Muscle layer of duodenum (tissue), 2 donors: ENCODE measurements at regions not wholly inside any gene's neighbourhood (a gene's known extent, or its start where the extent isn't known, plus 50 kb on each side); places are given as distances from the start of the nearest gene placed in this dataset.

ENCODE experiments used
- H3K27ac ChIP-seq: one replicate; pipeline ENCODE4 v1.7.0; 2013; ENCODE audit warnings: mild to moderate bottlenecking, low read length
- H3K27me3 ChIP-seq: one replicate; pipeline ENCODE4 v1.7.0; 2013; ENCODE audit warnings: low read depth, mild to moderate bottlenecking, control low read depth, low read length
- H3K36me3 ChIP-seq, 2 donors: one replicate each; pipeline ENCODE4 v1.7.0; 2013; ENCODE audit warnings: low read length in 2 of 2, control low read depth in 1 of 2, mild to moderate bottlenecking in 1 of 2; ENCODE audit not compliant: insufficient read depth in 2 of 2, control insufficient read depth in 1 of 2
- H3K4me1 ChIP-seq, 2 donors: one replicate each; pipeline ENCODE4 v1.7.0; 2013; ENCODE audit warnings: low read length in 2 of 2, mild to moderate bottlenecking in 2 of 2, control low read depth in 1 of 2, moderate library complexity in 1 of 2; ENCODE audit not compliant: insufficient read depth in 2 of 2, control insufficient read depth in 1 of 2
- H3K4me3 ChIP-seq, 2 donors: one replicate each; pipeline ENCODE4 v1.7.0; 2013; ENCODE audit warnings: low read length in 2 of 2, low read depth in 1 of 2, mild to moderate bottlenecking in 1 of 2
- H3K9me3 ChIP-seq, 2 donors: one replicate each; pipeline ENCODE4 v1.7.0; 2013; ENCODE audit warnings: low read length in 2 of 2, control low read depth in 1 of 2, mild to moderate bottlenecking in 1 of 2; ENCODE audit not compliant: control insufficient read depth in 1 of 2
- donor health status: healthy.

DNA sequence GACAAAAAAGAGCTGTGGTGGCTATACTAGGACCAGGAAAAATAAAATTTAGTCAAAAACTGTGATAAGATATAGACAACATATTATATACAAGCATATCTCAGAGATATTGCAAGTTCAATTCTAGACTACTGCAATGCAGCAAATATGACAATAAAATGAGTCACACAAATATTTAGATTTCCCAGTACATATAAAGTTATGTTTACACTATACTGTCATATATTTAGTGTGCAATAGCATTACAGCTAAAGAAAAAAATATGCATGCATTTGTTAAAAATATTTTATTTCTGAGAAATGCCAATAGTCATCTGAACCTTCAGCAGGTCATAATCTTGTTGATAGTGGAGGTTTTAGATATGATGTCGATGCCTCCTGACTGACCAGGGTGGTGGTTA, 72.1 kb downstream of the AKR1C4 start:
- Histone ChIP-seq H3K27me3 (no peaks in the 10 kb centered on the region), H3K4me3 (no peak overlapping the region), H3K36me3 (no peaks in the 10 kb centered on the region), H3K9me3 (peaks cover 0 to 20% of the 10 kb centered on the region in 2 donors), H3K4me1 (no peaks in the 10 kb centered on the region), H3K27ac (no peak overlapping the region)

DNA sequence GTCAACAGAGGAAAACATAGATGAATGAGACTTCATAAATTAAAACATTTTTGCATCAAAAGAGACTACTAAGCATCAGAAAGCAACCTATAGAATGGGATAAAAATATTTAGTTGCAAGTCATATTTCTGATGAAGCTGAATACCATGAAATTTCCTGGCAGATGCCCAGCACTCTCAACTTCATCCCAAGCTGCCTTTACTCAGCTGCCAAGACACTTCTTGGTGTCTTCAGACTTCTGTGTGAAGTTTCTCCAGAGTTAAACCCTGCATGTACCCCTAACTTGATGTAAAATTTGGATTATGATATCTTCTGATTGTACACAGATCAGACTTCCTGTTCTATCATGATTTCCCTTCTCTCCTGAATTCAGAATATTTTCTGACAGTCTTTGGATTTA, 73.2 kb downstream of the AKR1C4 start:
- Histone ChIP-seq H3K4me1 (no peaks in the 10 kb centered on the region), H3K9me3 (peaks cover 0 to 16% of the 10 kb centered on the region in 2 donors), H3K27ac (no peak overlapping the region), H3K27me3 (no peaks in the 10 kb centered on the region), H3K4me3 (no peak overlapping the region), H3K36me3 (no peaks in the 10 kb centered on the region)

DNA sequence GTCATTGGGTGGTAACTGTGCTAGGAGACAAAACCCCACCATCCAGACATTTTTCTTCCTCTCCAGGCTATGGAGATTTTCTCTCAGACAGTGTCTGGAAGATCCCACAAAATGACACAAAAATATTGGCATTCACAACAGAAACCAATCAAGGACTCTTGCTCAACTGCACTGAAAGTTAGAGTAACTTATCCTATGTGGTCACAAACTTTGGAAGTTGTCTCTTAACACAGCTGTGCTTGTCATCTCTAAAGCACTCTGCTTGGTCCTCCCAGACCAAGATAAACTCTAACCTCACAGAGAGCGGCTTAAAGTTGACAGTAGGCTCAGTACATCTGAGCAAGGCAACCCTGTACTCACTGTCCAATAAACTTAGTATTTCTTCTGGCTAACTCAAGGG, 74.9 kb downstream of the AKR1C4 start:
- Histone ChIP-seq H3K27me3 (no peaks in the 10 kb centered on the region), H3K27ac (no peak overlapping the region), H3K36me3 (no peaks in the 10 kb centered on the region), H3K4me1 (no peaks in the 10 kb centered on the region), H3K9me3 (peaks cover 0 to 8% of the 10 kb centered on the region in 2 donors), H3K4me3 (no peak overlapping the region)

DNA sequence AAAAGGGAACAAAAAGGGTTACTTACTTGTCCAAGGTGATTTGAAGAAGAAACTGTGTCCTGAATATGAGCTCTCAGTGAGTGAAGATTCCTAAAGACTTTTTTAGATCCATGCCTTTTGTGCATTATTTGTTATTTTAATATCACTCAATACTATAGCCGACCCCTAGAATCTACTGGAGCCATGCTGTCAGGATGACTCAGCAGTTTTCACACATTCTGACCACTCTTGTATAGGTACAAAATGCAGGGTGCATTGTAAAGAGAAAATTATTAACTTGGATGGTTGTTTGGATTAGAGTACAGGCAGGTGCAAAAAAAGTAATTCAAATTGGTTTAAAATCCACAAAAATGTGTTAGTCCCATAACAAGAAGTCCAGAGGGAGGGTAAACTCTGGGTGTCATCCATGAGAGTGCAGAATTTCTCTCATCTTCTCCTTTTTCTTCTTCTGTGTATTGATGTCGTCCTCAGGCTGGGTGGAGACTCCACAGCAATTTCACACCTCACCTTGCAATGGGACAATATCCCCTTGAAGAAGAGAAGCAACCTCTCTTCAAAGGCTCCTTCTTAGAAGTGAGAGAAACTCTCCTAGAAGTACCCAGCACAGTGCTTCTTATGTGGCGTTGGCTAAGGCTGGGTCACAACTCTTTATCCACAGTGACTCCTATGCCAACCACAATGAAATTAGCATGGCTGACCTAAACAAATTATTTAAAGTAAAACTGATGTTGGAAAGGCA, 75.6 kb downstream of the AKR1C4 start:
- Histone ChIP-seq H3K36me3 (no peaks in the 10 kb centered on the region), H3K27me3 (no peaks in the 10 kb centered on the region), H3K27ac (no peak overlapping the region), H3K9me3 (peaks cover 0 to under 1% of the 10 kb centered on the region in 2 donors), H3K4me1 (no peaks in the 10 kb centered on the region), H3K4me3 (no peak overlapping the region)

GRCh38 chr10:5274795-5275194, 78.2 kb downstream of the AKR1C4 start:
- Histone ChIP-seq H3K27ac (no peak overlapping the region), H3K36me3 (no peaks in the 10 kb centered on the region), H3K4me3 (no peak overlapping the region), H3K9me3 (no peaks in the 10 kb centered on the region), H3K4me1 (no peaks in the 10 kb centered on the region), H3K27me3 (no peaks in the 10 kb centered on the region)

GRCh38 chr10:5281356-5281755, 83.4 kb upstream of the UCN3 start:
- Histone ChIP-seq H3K27me3 (no peaks in the 10 kb centered on the region), H3K4me1 (peaks cover 0 to 6% of the 10 kb centered on the region in 2 donors), H3K4me3 (no peak overlapping the region), H3K27ac (no peak overlapping the region), H3K36me3 (no peaks in the 10 kb centered on the region), H3K9me3 (no peaks in the 10 kb centered on the region)

- Histone ChIP-seq H3K27me3 (no peaks in the 10 kb centered on the region), H3K27ac (no peak overlapping the region), H3K36me3 (no peaks in the 10 kb centered on the region), H3K4me1 (peaks cover 0 to 6% of the 10 kb centered on the region in 2 donors), H3K9me3 (no peaks in the 10 kb centered on the region), H3K4me3 (no peak overlapping the region)
These were observed 82.6 kb upstream of the UCN3 start for GRCh38 chr10:5282137-5282536.

DNA sequence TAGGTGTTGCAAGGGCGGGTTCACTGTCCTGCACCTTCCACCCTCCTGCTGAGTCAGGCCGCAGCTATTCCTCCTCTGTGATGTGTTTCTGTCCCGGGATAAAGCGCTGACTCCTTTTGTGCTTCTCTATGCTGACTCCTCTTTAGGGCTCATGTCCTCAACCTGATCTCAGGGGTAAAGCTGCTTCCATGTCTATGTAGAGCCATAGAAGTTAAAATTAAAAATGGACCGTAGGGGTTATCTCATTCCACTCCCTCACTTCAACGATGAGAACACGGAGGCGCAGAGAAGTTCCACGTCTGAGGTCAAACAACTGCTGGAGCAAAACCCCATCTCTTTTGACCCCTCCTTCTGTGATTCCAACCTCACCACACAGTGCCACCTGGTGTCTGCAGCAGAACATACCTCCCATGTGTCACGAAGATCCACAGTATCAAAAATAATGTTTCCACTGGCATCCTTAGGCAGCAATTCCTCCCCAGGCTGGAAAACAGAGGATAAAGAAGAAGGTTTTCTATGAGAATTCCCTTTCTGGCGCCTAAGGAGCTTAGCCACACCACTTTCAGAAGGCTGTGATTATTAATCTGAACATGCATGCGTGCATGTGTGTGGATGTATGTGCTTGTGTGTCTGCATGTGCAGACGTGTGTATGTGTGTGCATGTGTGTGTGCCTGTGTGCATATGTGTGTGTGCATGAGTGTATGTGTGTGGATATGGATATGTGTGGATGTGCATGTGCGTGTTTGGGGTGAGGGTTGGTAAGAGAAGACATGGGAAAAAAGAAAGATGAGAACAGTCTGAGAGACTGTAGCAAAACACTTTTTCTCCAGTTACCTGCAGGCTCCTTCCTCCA, 81.2 kb upstream of the UCN3 start:
- Histone ChIP-seq H3K4me3 (no peak overlapping the region), H3K9me3 (no peaks in the 10 kb centered on the region), H3K27me3 (no peaks in the 10 kb centered on the region), H3K4me1 (peaks cover 0 to 6% of the 10 kb centered on the region in 2 donors), H3K36me3 (no peaks in the 10 kb centered on the region), H3K27ac (no peak overlapping the region)

DNA sequence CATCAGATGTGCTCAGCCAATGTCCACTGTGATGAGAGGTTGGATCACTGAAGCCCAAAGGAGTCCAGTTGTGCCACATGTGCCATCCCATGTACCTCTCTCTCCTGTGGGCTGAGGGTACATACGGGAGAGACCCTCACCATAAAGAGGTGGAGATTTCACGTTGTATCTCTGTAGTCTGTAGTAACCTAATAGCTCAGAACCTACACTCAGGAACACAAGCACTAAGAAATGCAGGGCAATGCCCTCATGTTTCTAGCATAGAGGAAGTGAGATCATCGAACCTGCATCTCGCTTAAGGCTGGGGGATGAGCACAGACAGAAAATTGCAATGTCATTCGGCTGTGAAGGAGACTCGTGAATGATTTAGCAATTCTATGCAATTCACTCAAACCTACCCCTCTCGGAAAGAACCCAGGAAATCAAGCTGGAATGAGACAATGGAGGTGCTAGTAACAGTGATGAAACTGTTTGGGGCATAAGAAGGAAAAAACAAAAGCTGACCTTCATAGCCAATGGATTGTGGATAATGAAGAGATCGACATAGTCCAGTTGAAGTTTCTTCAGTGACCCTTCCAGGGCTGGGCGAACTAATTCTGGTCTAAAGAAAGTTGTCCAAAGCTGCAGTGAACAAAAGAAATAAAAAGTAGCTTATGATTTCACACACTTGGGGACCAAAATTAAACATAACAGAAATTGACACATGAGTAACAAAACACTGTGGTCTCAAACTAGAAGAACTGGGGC, 80.3 kb upstream of the UCN3 start:
- no peaks in the 10 kb centered on the region for H3K27me3 ChIP-seq
- peaks cover 0 to 6% of the 10 kb centered on the region in 2 donors for H3K4me1 ChIP-seq
- no peak overlapping the region for H3K4me3 ChIP-seq
- H3K27ac ChIP-seq, result no peak overlapping the region
- no peaks in the 10 kb centered on the region for H3K9me3 ChIP-seq
- no peaks in the 10 kb centered on the region for H3K36me3 ChIP-seq

GRCh38 chr10:5285186-5285585, 79.6 kb upstream of the UCN3 start:
- Histone ChIP-seq H3K4me1 (peaks cover 0 to 6% of the 10 kb centered on the region in 2 donors), H3K4me3 (no peak overlapping the region), H3K36me3 (no peaks in the 10 kb centered on the region), H3K9me3 (no peaks in the 10 kb centered on the region), H3K27ac (no peak overlapping the region), H3K27me3 (no peaks in the 10 kb centered on the region)

- Histone ChIP-seq H3K9me3 (no peaks in the 10 kb centered on the region), H3K4me3 (no peak overlapping the region), H3K4me1 (peaks cover 5 to 8% of the 10 kb centered on the region in 2 donors), H3K27ac (no peak overlapping the region), H3K36me3 (no peaks in the 10 kb centered on the region), H3K27me3 (no peaks in the 10 kb centered on the region)
These were observed 76.4 kb upstream of the UCN3 start for GRCh38 chr10:5288359-5288758.
